Activated CD4-positive, alpha-beta memory T cell treated with anti-CD3 and anti-CD28 coated beads, Interleukin-2, amount 10 ng/mL, durations not matched to agents 7 days and 5 days (primary cell): ENCODE measurements at regions not wholly inside any gene's neighbourhood (a gene's known extent, or its start where the extent isn't known, plus 50 kb on each side); places are given as distances from the start of the nearest gene placed in this dataset.
"Not testable (repeated sequence)": the region's sequence is repeated elsewhere in the genome, so short reads cannot be mapped to it uniquely, and the experiment has no call there.

Experiments used
- CTCF ChIA-PET: fragments of 350-600 bp; sonication (Branson Sonifier 250); formaldehyde crosslinking; loops from one replicate; lab custom pipeline; 2021; ENCODE audit warnings: antibody characterized with exemption, inconsistent platforms; lab: Charles Lee
- POLR2A ChIA-PET: fragments of 350-600 bp; sonication (Branson Sonifier 250); formaldehyde crosslinking; loops from one replicate; lab custom pipeline; 2021; ENCODE audit warnings: antibody characterized with exemption; lab: Charles Lee
- DNase-seq: peaks from one replicate; pipeline ENCODE4 v3.0.0-alpha.2; 2020
- H3K27ac Mint-ChIP-seq: one replicate; pipeline ENCODE4 v1.8.0; 2021; ENCODE audit warnings: mild to moderate bottlenecking, mixed read lengths
- H3K27me3 Mint-ChIP-seq: one replicate; pipeline ENCODE4 v1.8.0; 2021; ENCODE audit warnings: mixed read lengths
- H3K36me3 Mint-ChIP-seq: one replicate; pipeline ENCODE4 v1.8.0; 2021; ENCODE audit warnings: low read depth, mixed read lengths
- H3K4me1 Mint-ChIP-seq: one replicate; pipeline ENCODE4 v1.8.0; 2021; ENCODE audit warnings: mixed read lengths
- H3K4me3 Mint-ChIP-seq: one replicate; pipeline ENCODE4 v1.8.0; 2021; ENCODE audit warnings: mild to moderate bottlenecking, mixed read lengths
- H3K9me3 Mint-ChIP-seq: one replicate; pipeline ENCODE4 v1.8.0; 2021; ENCODE audit warnings: mixed read lengths

DNA sequence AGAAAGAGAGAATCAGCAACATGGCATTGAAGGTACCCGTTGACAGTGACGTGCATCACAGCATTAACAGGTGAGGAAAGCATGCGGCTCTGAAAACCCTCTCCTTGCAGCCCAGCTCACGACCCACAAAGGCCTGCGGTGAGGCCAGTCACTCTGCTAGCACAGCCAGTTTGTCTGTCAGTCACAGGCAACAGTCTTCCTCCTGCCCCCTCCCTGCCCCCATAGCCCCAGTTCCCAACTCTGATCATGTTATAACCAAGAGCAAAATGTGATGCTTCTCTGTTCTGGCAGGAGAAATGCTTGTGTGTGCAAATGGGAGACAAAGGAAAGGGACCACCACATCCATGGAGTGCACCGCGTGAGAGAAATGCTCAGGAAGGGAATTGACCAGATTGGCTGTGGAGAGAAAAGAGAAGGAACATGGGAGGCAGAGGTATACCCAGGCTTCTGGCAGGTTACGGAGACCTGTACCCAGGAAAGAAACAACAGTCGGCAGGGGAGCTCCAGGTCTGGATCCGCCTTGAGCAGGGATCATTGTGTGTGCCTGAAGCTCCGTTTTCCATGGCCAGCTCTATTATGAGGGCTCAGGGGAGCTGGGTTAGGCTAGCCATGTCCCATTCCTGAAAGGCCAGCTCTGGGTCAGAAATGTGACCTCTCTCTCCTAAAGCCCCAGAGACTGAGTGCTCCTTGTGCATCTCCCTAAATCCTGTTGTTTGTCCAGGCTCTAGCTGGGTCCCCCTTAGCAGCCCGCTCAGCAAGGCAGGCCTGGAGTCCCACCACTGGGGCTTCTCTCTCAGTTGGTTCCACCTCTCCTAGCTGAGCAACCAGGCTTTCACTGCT is 139.7 kb upstream of the MAMLD1 start:
- Mint-ChIP-seq H3K4me1 (peaks cover 3% of the 10 kb centered on the region), H3K27me3 (no peaks in the 10 kb centered on the region), H3K36me3 (no peaks in the 10 kb centered on the region), H3K27ac (no peak overlapping the region), H3K4me3 (no peak overlapping the region), H3K9me3 (no peaks in the 10 kb centered on the region)
- POLR2A ChIA-PET, result no interaction called here
- CTCF ChIA-PET, result no interaction called here
- DNase-seq, result no peak

- POLR2A ChIA-PET, result no interaction called here
- Mint-ChIP-seq H3K4me1 (peaks cover 3% of the 10 kb centered on the region), H3K27me3 (no peaks in the 10 kb centered on the region), H3K4me3 (no peak overlapping the region), H3K27ac (no peak overlapping the region), H3K36me3 (no peaks in the 10 kb centered on the region), H3K9me3 (no peaks in the 10 kb centered on the region)
- CTCF ChIA-PET, result no interaction called here
- no peak for DNase-seq
Observed at GRCh38 chrX:150224676-150225075, 138.4 kb upstream of the MAMLD1 start.

DNA sequence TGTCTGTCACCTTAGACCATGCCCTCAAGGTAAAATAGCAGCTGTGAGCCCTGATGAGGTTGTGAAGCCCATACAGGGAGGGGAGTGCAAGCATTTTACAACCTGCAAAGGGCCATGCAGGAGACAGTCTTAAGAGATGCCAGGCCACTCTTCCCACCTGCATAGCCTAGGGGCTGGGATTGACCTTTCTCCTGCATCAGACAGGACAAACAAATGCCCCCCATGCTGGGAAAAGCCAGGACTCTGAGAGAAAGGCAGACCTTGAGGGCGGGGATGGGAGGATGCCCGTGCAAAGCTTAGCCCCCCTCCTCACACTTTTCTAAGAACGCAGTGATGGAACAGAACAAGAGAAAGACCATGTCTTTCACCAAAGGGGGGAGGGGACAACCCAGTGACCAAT is 137.9 kb upstream of the MAMLD1 start:
- no peak overlapping the region for H3K27ac Mint-ChIP-seq
- H3K9me3 Mint-ChIP-seq, result no peaks in the 10 kb centered on the region
- ChIA-PET POLR2A (no interaction called here), CTCF (no interaction called here)
- H3K36me3 Mint-ChIP-seq, result no peaks in the 10 kb centered on the region
- peaks cover 3% of the 10 kb centered on the region for H3K4me1 Mint-ChIP-seq
- no peak for DNase-seq
- H3K4me3 Mint-ChIP-seq, result no peak overlapping the region
- no peaks in the 10 kb centered on the region for H3K27me3 Mint-ChIP-seq

- ChIA-PET CTCF (no interaction called here), POLR2A (no interaction called here)
- no peaks in the 10 kb centered on the region for H3K27me3 Mint-ChIP-seq
- DNase-seq, result no peak
- H3K36me3 Mint-ChIP-seq, result no peaks in the 10 kb centered on the region
- peaks cover 3% of the 10 kb centered on the region for H3K4me1 Mint-ChIP-seq
- no peak overlapping the region for H3K4me3 Mint-ChIP-seq
- no peak overlapping the region for H3K27ac Mint-ChIP-seq
- H3K9me3 Mint-ChIP-seq, result no peaks in the 10 kb centered on the region
Observed at GRCh38 chrX:150225756-150226155, 137.4 kb upstream of the MAMLD1 start.

DNA sequence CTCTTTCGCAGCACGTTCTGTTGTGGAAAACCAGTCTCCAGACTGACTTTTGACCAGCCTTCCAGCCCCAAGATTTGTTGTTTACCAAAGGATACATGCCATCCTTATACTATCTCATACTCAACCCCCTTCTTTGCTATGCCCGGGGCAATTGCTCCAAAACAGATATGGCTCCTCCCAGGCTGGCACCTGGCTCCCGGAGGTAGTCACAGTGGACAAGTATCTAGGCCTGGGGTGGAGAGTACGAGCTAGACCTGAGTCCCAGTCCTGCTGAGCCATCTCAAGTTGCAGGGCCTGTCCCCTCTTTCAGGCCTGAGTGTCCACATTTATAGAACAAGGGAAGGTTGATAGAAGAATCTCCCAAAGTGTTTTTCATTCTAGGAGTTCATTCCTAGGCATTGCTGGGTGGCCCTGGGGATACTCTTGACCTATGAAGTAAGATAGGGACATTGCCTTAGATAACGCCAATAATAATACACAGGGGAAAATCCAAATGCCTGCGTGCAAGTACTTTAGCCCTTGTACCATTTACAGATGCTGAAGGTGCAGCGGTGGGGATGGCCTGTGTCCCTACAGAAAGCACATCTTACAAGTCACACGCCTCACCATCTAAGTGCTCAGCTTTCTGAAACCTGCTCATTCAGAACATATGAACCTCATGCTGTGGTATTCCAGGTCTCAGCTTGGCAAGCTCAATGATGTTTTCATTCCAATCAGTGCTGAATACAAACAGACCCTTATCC is 136.7 kb upstream of the MAMLD1 start:
- no peak overlapping the region for H3K4me3 Mint-ChIP-seq
- peaks cover 3% of the 10 kb centered on the region for H3K4me1 Mint-ChIP-seq
- H3K27ac Mint-ChIP-seq, result no peak overlapping the region
- no peaks in the 10 kb centered on the region for H3K27me3 Mint-ChIP-seq
- no peaks in the 10 kb centered on the region for H3K36me3 Mint-ChIP-seq
- ChIA-PET POLR2A (no interaction called here), CTCF (no interaction called here)
- H3K9me3 Mint-ChIP-seq, result no peaks in the 10 kb centered on the region
- DNase-seq, result no peak

DNA sequence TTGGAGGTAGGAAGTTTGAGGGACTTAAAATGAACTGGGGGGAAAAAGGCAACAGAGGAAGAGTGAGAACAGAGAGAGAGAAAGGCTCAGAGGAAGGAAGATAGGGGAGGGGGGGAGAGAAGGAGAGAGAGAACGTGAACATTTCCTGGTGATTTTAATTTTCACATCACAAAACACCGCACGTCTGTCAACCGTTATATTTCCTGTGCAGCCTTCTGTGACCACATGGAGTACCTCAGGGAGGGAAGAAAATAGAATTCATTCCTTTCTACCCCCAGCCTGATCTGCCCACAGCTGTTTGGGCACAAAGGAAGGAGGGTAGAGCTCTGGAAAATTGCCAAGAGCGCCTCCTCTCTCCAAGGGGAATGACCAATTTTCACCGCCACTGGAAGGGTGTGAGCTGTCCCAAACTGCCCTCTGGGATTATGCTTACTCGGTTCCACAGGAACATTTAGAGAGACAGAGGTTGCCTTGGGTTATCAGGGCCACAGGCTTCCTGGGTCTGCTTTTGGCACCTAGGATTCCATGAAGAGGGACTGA is 135.7 kb upstream of the MAMLD1 start:
- CTCF ChIA-PET, result no interaction called here
- Mint-ChIP-seq H3K27me3 (no peaks in the 10 kb centered on the region), H3K9me3 (no peaks in the 10 kb centered on the region), H3K27ac (no peak overlapping the region), H3K36me3 (no peaks in the 10 kb centered on the region), H3K4me1 (peaks cover 3% of the 10 kb centered on the region), H3K4me3 (no peak overlapping the region)
- no peak for DNase-seq
- POLR2A ChIA-PET, result no interaction called here

DNA sequence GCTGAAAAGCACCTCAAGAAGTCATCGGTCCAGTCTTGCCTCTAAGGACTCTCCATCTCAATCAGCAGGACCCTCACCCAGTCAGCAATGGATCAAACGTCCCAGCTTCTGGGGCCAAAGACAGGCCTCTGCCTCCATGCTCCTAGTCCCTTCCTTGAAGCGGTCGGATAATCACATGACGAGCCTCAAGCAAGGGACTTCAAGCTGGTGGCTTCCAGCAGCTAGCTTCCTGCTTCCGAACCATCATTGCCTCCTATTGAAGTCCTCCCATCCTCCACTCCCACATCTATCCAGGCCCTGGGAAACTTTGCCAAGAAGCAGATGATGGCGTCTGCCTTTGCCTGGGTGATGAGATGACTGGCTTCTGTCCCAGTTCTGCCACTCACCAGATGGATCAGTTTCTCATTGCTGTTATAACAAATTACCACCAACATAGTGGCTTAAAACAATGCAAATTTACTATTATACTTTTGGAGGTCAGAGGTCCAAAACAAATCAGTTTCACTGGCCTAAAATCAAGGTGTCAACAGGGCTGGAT is 135.2 kb upstream of the MAMLD1 start:
- CTCF ChIA-PET, result no interaction called here
- Mint-ChIP-seq H3K36me3 (no peaks in the 10 kb centered on the region), H3K9me3 (no peaks in the 10 kb centered on the region), H3K27me3 (no peaks in the 10 kb centered on the region), H3K4me3 (no peak overlapping the region), H3K27ac (no peak overlapping the region), H3K4me1 (peaks cover 3% of the 10 kb centered on the region)
- POLR2A ChIA-PET, result no interaction called here
- no peak for DNase-seq

GRCh38 chrX:150228431-150228830 is 134.7 kb upstream of the MAMLD1 start:
- Mint-ChIP-seq H3K4me1 (peaks cover 3% of the 10 kb centered on the region), H3K4me3 (no peak overlapping the region), H3K36me3 (no peaks in the 10 kb centered on the region), H3K9me3 (no peaks in the 10 kb centered on the region), H3K27ac (no peak overlapping the region), H3K27me3 (no peaks in the 10 kb centered on the region)
- ChIA-PET POLR2A (no interaction called here), CTCF (no interaction called here)
- no peak for DNase-seq

DNA sequence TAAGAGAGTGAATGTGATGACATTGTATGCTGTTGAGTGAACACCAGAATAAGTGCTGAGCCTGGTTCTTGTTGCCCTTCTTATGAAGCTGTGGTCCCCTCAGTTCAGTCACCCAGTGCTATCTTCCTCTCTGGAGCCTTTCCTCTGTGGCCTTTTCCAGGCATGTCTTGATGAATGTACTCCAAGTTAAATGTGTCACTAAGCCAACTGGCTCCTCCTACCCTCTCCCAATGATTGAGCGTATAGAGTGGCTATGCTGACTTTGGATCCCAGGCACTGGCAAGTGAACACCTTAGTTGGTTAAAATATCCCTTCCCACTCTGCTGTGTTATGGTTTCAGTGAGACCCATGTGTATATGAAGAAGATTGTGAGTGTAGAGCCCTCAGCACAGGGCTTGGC is 134.1 kb upstream of the MAMLD1 start:
- peaks cover 3% of the 10 kb centered on the region for H3K4me1 Mint-ChIP-seq
- H3K36me3 Mint-ChIP-seq, result no peaks in the 10 kb centered on the region
- no peaks in the 10 kb centered on the region for H3K27me3 Mint-ChIP-seq
- H3K9me3 Mint-ChIP-seq, result no peaks in the 10 kb centered on the region
- ChIA-PET CTCF (no interaction called here), POLR2A (no interaction called here)
- H3K4me3 Mint-ChIP-seq, result no peak overlapping the region
- no peak for DNase-seq
- H3K27ac Mint-ChIP-seq, result no peak overlapping the region

DNA sequence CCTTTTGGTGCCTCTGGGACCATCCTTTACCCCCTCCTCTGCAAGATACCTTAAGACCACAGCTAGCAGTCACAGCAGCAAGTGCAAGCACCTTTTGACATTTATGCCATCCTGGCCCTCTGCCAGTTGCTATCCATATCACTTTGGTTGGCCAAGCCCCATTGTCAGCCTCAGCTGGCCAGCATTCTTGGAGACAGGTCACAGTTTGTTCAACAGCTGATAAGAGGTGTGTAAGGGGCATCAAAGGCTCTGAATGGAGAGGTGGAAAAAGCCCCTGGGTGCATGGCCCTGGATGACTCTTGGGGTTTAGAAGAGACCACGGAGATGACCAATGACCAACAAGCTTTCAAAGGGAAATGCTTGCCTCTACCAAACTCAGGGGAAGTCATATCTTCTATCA is 133.6 kb upstream of the MAMLD1 start:
- Mint-ChIP-seq H3K9me3 (no peaks in the 10 kb centered on the region), H3K27ac (no peak overlapping the region), H3K27me3 (no peaks in the 10 kb centered on the region), H3K4me1 (peaks cover 3% of the 10 kb centered on the region), H3K36me3 (no peaks in the 10 kb centered on the region), H3K4me3 (no peak overlapping the region)
- CTCF ChIA-PET, result no interaction called here
- DNase-seq, result no peak
- POLR2A ChIA-PET, result no interaction called here

GRCh38 chrX:150230952-150231351 is 132.2 kb upstream of the MAMLD1 start:
- H3K27ac Mint-ChIP-seq, H3K9me3 Mint-ChIP-seq, H3K4me3 Mint-ChIP-seq, H3K36me3 Mint-ChIP-seq, H3K4me1 Mint-ChIP-seq, DNase-seq, POLR2A ChIA-PET, H3K27me3 Mint-ChIP-seq, CTCF ChIA-PET: not testable (repeated sequence)

GRCh38 chrX:150231368-150231767 is 131.7 kb upstream of the MAMLD1 start:
- H3K36me3 Mint-ChIP-seq, H3K9me3 Mint-ChIP-seq, H3K4me3 Mint-ChIP-seq, H3K27me3 Mint-ChIP-seq, H3K27ac Mint-ChIP-seq, CTCF ChIA-PET, H3K4me1 Mint-ChIP-seq, DNase-seq, POLR2A ChIA-PET: not testable (repeated sequence)

DNA sequence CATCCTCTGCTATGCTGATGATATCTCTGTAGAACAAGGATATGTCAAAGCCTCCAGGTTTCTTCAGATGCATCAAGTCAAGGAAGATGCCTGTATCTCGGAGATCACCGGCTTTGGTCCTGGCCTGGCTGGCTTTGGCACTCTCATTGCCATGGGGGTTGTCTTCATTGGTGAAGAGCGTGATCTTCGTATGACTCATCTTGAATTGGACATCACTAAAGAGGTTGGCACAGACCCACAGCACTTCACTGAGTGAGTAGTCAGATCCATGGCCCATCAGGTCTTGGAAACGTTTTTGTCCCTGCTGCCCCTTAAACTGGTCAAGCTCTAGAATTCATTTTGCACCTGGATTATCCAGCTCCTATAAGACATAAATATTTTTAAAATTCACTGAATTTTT is 130.9 kb upstream of the MAMLD1 start:
- DNase-seq, H3K9me3 Mint-ChIP-seq, H3K27me3 Mint-ChIP-seq, H3K4me1 Mint-ChIP-seq, H3K27ac Mint-ChIP-seq, H3K4me3 Mint-ChIP-seq, H3K36me3 Mint-ChIP-seq, POLR2A ChIA-PET, CTCF ChIA-PET: not testable (repeated sequence)
